Liver (tissue), 8 donors: ENCODE measurements at regions not wholly inside any gene's neighbourhood (a gene's known extent, or its start where the extent isn't known, plus 50 kb on each side); places are given as distances from the start of the nearest gene placed in this dataset.

Experiments
- DNase-seq: peaks from one replicate; pipeline ENCODE4 v3.0.0-alpha.2; 2017; ENCODE audit warnings: low spot score
- H3K27ac ChIP-seq, 2 donors: one replicate each; pipeline ENCODE4 v1.7.0; 2013; ENCODE audit warnings: inconsistent platforms in 2 of 2, low read length in 2 of 2, control low read depth in 1 of 2, low read depth in 1 of 2, mild to moderate bottlenecking in 1 of 2
- H3K27me3 ChIP-seq, 4 donors: one replicate each; pipeline versions ENCODE4 v1.6.1 to v1.7.0; 2013; ENCODE audit warnings: low read length in 3 of 4, inconsistent platforms in 1 of 4, mild to moderate bottlenecking in 1 of 4, moderate library complexity in 1 of 4; ENCODE audit not compliant: control insufficient read depth in 4 of 4, insufficient read depth in 4 of 4
- H3K36me3 ChIP-seq, 4 donors: one replicate each; pipeline versions ENCODE4 v1.6.1 to v1.7.0; 2013; ENCODE audit warnings: low read length in 3 of 4, mild to moderate bottlenecking in 3 of 4, low read depth in 1 of 4, moderate library complexity in 1 of 4; ENCODE audit not compliant: control insufficient read depth in 4 of 4, insufficient read depth in 3 of 4
- H3K4me1 ChIP-seq, 4 donors: one replicate each; pipeline versions ENCODE4 v1.6.1 to v1.7.0; 2013; ENCODE audit warnings: low read length in 3 of 4, mild to moderate bottlenecking in 3 of 4, moderate library complexity in 1 of 4; ENCODE audit not compliant: control insufficient read depth in 4 of 4, insufficient read depth in 4 of 4
- H3K4me3 ChIP-seq, 3 donors: one replicate each; pipeline versions ENCODE4 v1.6.1 to v1.7.0; 2013; ENCODE audit warnings: low read length in 3 of 3, control low read depth in 1 of 3, low read depth in 1 of 3, mild to moderate bottlenecking in 1 of 3
- H3K9ac ChIP-seq, 2 donors: one replicate each; pipeline ENCODE4 v1.7.0; 2013; ENCODE audit warnings: low read length in 2 of 2, mild to moderate bottlenecking in 2 of 2, moderate library complexity in 2 of 2, control low read depth in 1 of 2, low read depth in 1 of 2
- H3K9me3 ChIP-seq, 4 donors: one replicate each; pipeline versions ENCODE4 v1.6.1 to v1.7.0; 2013; ENCODE audit warnings: low read length in 3 of 4; ENCODE audit not compliant: control insufficient read depth in 4 of 4
- EGR1 ChIP-seq, 2 donors: IDR thresholded peaks; 2 replicates each; pipeline ENCODE4 v1.6.1; 2016 to 2018; ENCODE audit warnings: antibody characterized with exemption in 2 of 2, low read depth in 2 of 2
- HNF4A ChIP-seq, 2 donors: conservative IDR thresholded peaks; 2 replicates each; pipeline ENCODE4 v1.6.1; 2016; ENCODE audit warnings: antibody characterized with exemption in 2 of 2, mild to moderate bottlenecking in 2 of 2
- HNF4G ChIP-seq: IDR thresholded peaks from 2 replicates; pipeline ENCODE4 v1.6.1; 2016; ENCODE audit warnings: antibody characterized with exemption
- RXRA ChIP-seq, 2 donors: IDR thresholded peaks; 2 replicates each; pipeline ENCODE4 v1.6.1; 2017 to 2018; ENCODE audit warnings: antibody characterized with exemption in 2 of 2, mild to moderate bottlenecking in 1 of 2
- SP1 ChIP-seq: IDR thresholded peaks from 2 replicates; pipeline ENCODE4 v1.6.1; 2018; ENCODE audit warnings: antibody characterized with exemption, mild to moderate bottlenecking
- TAF1 ChIP-seq: conservative IDR thresholded peaks from 2 replicates; pipeline ENCODE4 v1.6.1; 2016; ENCODE audit warnings: antibody characterized with exemption, mild to moderate bottlenecking
- YY1 ChIP-seq: IDR thresholded peaks from 2 replicates; pipeline ENCODE4 v1.6.1; 2016; ENCODE audit warnings: antibody characterized with exemption, mild to moderate bottlenecking
- WGBS: extraction: QIAGEN DNeasy Blood & Tissue Kit; methylation state at CpG from one replicate; pipeline ENCODE4 v1.1.7; 2013; 5-methylcytosine and 5-hydroxymethylcytosine counted together
- TF ChIP-seq, protein P1 (sequence below): IDR thresholded peaks from 2 replicates; pipeline ENCODE4 v1.6.1; 2016; ENCODE audit warnings: antibody characterized with exemption
- TF ChIP-seq, protein P2 (sequence below): fragments of 150-350 bp; IDR thresholded peaks from 2 replicates; pipeline ENCODE4 v1.5.1; 2017; ENCODE audit warnings: improper control_type of control experiment, low read depth, low read length; ENCODE audit not compliant: missing input control
- donor health status: healthy.
- donor health status: healthy.
- donor health status: healthy.
- donor health status: healthy.
- donor health status: healthy.

DNA sequence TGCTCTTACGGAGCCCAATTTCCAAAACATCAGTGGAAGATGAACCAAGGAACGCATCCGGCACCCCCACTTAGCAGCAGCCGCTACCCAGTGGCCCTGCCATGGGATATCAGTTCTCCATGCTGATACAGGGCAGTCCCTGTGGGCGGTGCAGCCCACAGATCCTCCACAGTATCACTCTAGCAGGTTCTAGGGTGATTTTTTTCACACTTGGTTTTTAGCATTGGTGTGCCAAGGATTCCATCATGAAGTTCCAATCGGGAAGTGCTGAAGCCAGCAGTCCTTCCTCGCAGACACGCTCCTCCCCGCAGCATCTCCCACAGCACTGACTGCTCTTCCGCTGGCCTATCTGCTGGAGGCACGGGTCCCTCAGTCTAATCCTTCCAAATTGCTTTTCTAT, 261.9 kb downstream of the SYK start (continued):
- TF ChIP-seq, protein P1, sequence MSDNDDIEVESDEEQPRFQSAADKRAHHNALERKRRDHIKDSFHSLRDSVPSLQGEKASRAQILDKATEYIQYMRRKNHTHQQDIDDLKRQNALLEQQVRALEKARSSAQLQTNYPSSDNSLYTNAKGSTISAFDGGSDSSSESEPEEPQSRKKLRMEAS: no peak
- no peak for TF ChIP-seq HNF4G
- TF ChIP-seq, protein P2, sequence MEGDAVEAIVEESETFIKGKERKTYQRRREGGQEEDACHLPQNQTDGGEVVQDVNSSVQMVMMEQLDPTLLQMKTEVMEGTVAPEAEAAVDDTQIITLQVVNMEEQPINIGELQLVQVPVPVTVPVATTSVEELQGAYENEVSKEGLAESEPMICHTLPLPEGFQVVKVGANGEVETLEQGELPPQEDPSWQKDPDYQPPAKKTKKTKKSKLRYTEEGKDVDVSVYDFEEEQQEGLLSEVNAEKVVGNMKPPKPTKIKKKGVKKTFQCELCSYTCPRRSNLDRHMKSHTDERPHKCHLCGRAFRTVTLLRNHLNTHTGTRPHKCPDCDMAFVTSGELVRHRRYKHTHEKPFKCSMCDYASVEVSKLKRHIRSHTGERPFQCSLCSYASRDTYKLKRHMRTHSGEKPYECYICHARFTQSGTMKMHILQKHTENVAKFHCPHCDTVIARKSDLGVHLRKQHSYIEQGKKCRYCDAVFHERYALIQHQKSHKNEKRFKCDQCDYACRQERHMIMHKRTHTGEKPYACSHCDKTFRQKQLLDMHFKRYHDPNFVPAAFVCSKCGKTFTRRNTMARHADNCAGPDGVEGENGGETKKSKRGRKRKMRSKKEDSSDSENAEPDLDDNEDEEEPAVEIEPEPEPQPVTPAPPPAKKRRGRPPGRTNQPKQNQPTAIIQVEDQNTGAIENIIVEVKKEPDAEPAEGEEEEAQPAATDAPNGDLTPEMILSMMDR: no peak
- TF ChIP-seq RXRA (IDR thresholded peaks at IDR 0.05): no peak
- TF ChIP-seq YY1: no peak
- TF ChIP-seq TAF1: no peak
- TF ChIP-seq HNF4A (conservative IDR thresholded peaks at IDR 0.05): no peak
- no peak for TF ChIP-seq EGR1 (IDR thresholded peaks at IDR 0.05; ENCODE audit: low read depth in 2 of 2)

DNA sequence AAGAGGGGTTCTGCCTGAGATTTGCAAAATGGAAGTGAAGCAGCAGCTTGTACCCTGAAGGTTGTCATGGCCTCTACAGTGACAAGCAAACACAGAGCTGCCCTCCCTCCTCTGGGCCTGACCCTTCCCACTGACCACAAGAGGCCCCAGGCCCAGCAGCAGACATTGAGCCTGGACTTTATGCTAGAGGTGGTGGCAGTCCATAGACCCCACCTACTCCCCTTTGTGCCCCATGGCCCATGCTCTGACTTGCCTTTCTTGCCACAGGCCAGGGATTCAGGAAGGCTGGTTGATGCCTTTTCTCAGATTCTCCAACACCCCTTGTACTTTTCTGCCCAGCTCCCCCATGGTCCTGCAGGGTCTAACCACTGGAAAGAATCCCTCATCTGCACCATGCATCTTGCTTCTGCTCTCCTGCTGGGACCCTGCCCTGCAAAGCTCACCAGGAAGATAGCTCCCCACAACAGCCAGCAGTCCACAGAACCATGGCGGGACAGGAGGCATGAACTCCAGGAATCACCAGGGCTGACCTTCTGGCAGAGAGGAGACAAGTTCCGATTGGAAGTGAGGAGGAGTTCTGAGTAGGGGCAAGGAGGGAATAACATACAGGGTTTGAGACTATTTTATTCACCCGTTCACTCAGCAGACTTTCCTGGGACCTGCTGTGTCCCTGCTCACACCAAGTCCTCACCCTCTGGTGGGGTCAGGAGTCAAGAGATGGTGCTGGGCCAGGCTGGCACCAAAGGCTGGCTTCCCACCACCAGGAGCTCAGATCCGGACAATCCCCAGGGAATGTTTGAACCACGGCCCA, 263.8 kb downstream of the SYK start:
- Histone ChIP-seq H3K9me3 (no peaks in the 10 kb centered on the region), H3K27me3 (no peaks in the 10 kb centered on the region), H3K36me3 (no peaks in the 10 kb centered on the region), H3K27ac (no peak overlapping the region), H3K9ac (no peak overlapping the region), H3K4me1 (peaks cover 2 to 12% (median 8%) of the 10 kb centered on the region in 4 donors), H3K4me3 (no peak overlapping the region)
- peak; percentile 3 for DNase-seq
- WGBS: 94% methylated on average over 5 of the region's 5 CpGs
- TF ChIP-seq HNF4A (conservative IDR thresholded peaks at IDR 0.05) (no peak), TAF1 (no peak), HNF4G (no peak), SP1 (no peak), EGR1 (IDR thresholded peaks at IDR 0.05; ENCODE audit: low read depth in 2 of 2) (no peak)
- TF ChIP-seq, protein P2: no peak

DNA sequence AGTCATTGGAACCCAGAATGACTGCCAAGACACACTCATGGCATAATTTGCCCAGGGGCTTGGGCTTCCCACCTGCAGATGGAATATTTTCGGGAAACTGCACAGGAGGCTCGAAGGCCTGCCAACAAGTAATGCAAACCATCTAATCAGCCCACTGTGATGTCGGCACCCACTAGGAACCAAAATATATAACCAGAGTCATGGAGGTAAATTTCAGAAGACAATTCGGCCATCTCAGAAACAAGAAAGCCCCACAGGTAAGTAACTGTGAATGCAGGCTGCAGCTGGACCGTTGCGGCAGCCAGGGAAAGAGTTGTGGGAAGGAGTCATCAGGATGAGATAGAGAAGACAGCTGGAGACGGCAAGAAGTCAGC, 264.4 kb downstream of the SYK start:
- peak; percentile 14 for DNase-seq
- H3K9ac ChIP-seq: no peak overlapping the region
- peaks cover 2 to 8% (median 6%) of the 10 kb centered on the region in 4 donors for H3K4me1 ChIP-seq
- H3K27ac ChIP-seq: no peak overlapping the region
- TF ChIP-seq, protein P2: no peak
- H3K27me3 ChIP-seq: no peaks in the 10 kb centered on the region
- no peaks in the 10 kb centered on the region for H3K36me3 ChIP-seq
- H3K4me3 ChIP-seq: no peak overlapping the region
- no peaks in the 10 kb centered on the region for H3K9me3 ChIP-seq
- 95% methylated on average over 7 of the region's 7 CpGs for WGBS
